GM18870 (cell line): ENCODE measurements at regions not wholly inside any gene's neighbourhood (a gene's known extent, or its start where the extent isn't known, plus 50 kb on each side); places are given as distances from the start of the nearest gene placed in this dataset.

Experiments
- ATAC-seq: cut with Tn5 transposase; IDR thresholded peaks from one replicate; pipeline ENCODE4 v1.9.1; 2021; ENCODE audit warnings: moderate library complexity; ENCODE audit not compliant: unreplicated experiment

GRCh38 chr2:611519-611918, 65.7 kb downstream of the TMEM18 start:
- no peak for ATAC-seq

GRCh38 chr2:610491-610890, 66.7 kb downstream of the TMEM18 start:
- no peak for ATAC-seq

GRCh38 chr2:609881-610280, 67.3 kb downstream of the TMEM18 start:
- no peak for ATAC-seq

GRCh38 chr2:609449-609848, 67.8 kb downstream of the TMEM18 start:
- no peak for ATAC-seq

GRCh38 chr2:608711-609110, 68.5 kb downstream of the TMEM18 start:
- ATAC-seq, result no peak

- ATAC-seq, result no peak
Observed at GRCh38 chr2:608297-608696, 68.9 kb downstream of the TMEM18 start.

- ATAC-seq, result no peak
Observed at GRCh38 chr2:607709-608108, 69.5 kb downstream of the TMEM18 start.

GRCh38 chr2:607172-607571, 70.0 kb downstream of the TMEM18 start:
- ATAC-seq, result no peak

- no peak for ATAC-seq
Observed at GRCh38 chr2:605674-606608, 71.3 kb downstream of the TMEM18 start.

GRCh38 chr2:604854-605524, 72.2 kb downstream of the TMEM18 start:
- no peak for ATAC-seq

GRCh38 chr2:604385-604784, 72.8 kb downstream of the TMEM18 start:
- no peak for ATAC-seq

- ATAC-seq, result no peak
Observed at GRCh38 chr2:603869-604268, 73.3 kb downstream of the TMEM18 start.

GRCh38 chr2:603427-603826, 73.8 kb downstream of the TMEM18 start:
- no peak for ATAC-seq

- no peak for ATAC-seq
Observed at GRCh38 chr2:602571-603359, 74.4 kb downstream of the TMEM18 start.

GRCh38 chr2:601806-602455, 75.3 kb downstream of the TMEM18 start:
- ATAC-seq, result no peak

- no peak for ATAC-seq
Observed at GRCh38 chr2:601387-601698, 75.9 kb downstream of the TMEM18 start.

- ATAC-seq, result no peak
Observed at GRCh38 chr2:600542-601386, 76.4 kb downstream of the TMEM18 start.

GRCh38 chr2:599601-600000, 77.6 kb downstream of the TMEM18 start:
- ATAC-seq, result no peak

GRCh38 chr2:598058-598802, 79.0 kb downstream of the TMEM18 start:
- no peak for ATAC-seq
